HFFc6 (cell line): ENCODE measurements at regions not wholly inside any gene's neighbourhood (a gene's known extent, or its start where the extent isn't known, plus 50 kb on each side); places are given as distances from the start of the nearest gene placed in this dataset.
A peak's percentile ranks its signal among the peaks of the same experiment; 100 is the strongest.

ENCODE experiments used
- DNase-seq: peaks from one replicate; pipeline ENCODE4 v3.0.0-alpha.2; 2018
- H3K27ac Mint-ChIP-seq: 2 replicates; pipeline ENCODE4 v1.8.0; 2020; ENCODE audit warnings: mild to moderate bottlenecking, mixed read lengths
- H3K27me3 Mint-ChIP-seq: 2 replicates; pipeline ENCODE4 v1.8.0; 2021; ENCODE audit warnings: mild to moderate bottlenecking, moderate library complexity, mixed read lengths; ENCODE audit not compliant: insufficient read depth
- H3K36me3 Mint-ChIP-seq: 2 replicates; pipeline ENCODE4 v1.8.0; 2021; ENCODE audit warnings: low read depth, mixed read lengths
- H3K4me1 Mint-ChIP-seq: 2 replicates; pipeline ENCODE4 v1.8.0; 2020; ENCODE audit warnings: low read depth, mixed read lengths
- H3K4me3 Mint-ChIP-seq: 2 replicates; pipeline ENCODE4 v1.8.0; 2020; ENCODE audit warnings: mild to moderate bottlenecking, moderate library complexity, mixed read lengths
- H3K9me3 Mint-ChIP-seq: 2 replicates; pipeline ENCODE4 v1.8.0; 2020; ENCODE audit warnings: mild to moderate bottlenecking, mixed read lengths
- CTCF ChIP-seq: fragments of 200-600 bp; sonication (generic); IDR thresholded peaks from 2 replicates; pipeline ENCODE4 v1.5.0; 2021; ENCODE audit warnings: antibody characterized with exemption, mild to moderate bottlenecking

- Mint-ChIP-seq H3K9me3 (no peaks in the 10 kb centered on the region), H3K4me1 (peaks cover 49% of the 10 kb centered on the region), H3K27me3 (no peaks in the 10 kb centered on the region; the same call in 1 of the 2 replicates), H3K36me3 (0 out of 2 replicates have a peak, but pooled peaks cover 4% of the 10 kb centered on the region), H3K27ac (peak overlapping the region; percentile 77), H3K4me3 (no peak overlapping the region)
- DNase-seq, result no peak
- TF ChIP-seq CTCF, result no peak
Measured at GRCh38 chr21:39047046-39047445, 136.2 kb downstream of the PSMG1 start.

GRCh38 chr21:39046236-39046916 is 136.9 kb downstream of the PSMG1 start:
- TF ChIP-seq CTCF, result no peak
- no peak for DNase-seq
- 0 out of 2 replicates have a peak, but pooled peaks cover 4% of the 10 kb centered on the region for H3K36me3 Mint-ChIP-seq
- H3K4me3 Mint-ChIP-seq, result no peak overlapping the region
- no peaks in the 10 kb centered on the region for H3K9me3 Mint-ChIP-seq
- peaks cover 43% of the 10 kb centered on the region for H3K4me1 Mint-ChIP-seq
- H3K27ac Mint-ChIP-seq, result no peak overlapping the region
- H3K27me3 Mint-ChIP-seq, result no peaks in the 10 kb centered on the region; the same call in 1 of the 2 replicates

- no peak for TF ChIP-seq CTCF
- no peak for DNase-seq
- H3K27ac Mint-ChIP-seq, result no peak overlapping the region
- no peaks in the 10 kb centered on the region for H3K9me3 Mint-ChIP-seq
- no peak overlapping the region for H3K4me3 Mint-ChIP-seq
- H3K4me1 Mint-ChIP-seq, result peaks cover 29% of the 10 kb centered on the region
- H3K27me3 Mint-ChIP-seq, result no peaks in the 10 kb centered on the region; the same call in 1 of the 2 replicates
- no peaks in the 10 kb centered on the region for H3K36me3 Mint-ChIP-seq
Measured at GRCh38 chr21:39041816-39042215, 141.4 kb downstream of the PSMG1 start.

DNA sequence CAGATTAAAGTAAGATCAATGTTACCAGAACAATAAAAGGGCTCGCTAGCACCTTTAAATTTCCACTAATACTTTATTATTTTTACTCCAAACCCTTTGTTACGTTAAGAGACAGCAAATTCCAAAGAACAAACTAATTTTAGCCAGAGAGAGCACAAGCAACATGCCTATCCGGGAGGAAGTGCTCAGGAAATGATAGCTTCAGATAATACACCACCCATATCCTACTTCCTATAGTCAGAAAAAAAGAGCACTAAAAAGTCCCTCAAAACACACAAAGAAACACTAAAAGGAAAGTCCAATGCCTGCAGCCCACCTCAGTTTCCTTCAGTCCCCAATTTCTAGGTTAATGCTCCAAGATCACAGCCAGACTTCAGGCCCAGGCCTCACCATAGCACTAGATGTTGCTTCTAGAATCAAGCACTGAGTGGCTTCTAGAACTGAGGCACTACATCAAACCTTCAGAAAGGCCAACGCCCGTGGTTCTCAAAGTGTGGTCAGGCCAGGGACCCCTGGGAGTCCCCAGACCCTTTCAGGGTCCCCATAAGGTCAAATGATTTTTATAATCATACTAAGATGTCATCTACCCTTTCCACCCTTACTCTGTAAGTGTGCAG is 142.6 kb downstream of the PSMG1 start:
- H3K4me1 Mint-ChIP-seq, result peaks cover 24% of the 10 kb centered on the region
- no peak overlapping the region for H3K27ac Mint-ChIP-seq
- no peak for DNase-seq
- TF ChIP-seq CTCF, result no peak
- H3K9me3 Mint-ChIP-seq, result no peaks in the 10 kb centered on the region
- no peaks in the 10 kb centered on the region; the same call in 1 of the 2 replicates for H3K27me3 Mint-ChIP-seq
- no peaks in the 10 kb centered on the region for H3K36me3 Mint-ChIP-seq
- no peak overlapping the region for H3K4me3 Mint-ChIP-seq

DNA sequence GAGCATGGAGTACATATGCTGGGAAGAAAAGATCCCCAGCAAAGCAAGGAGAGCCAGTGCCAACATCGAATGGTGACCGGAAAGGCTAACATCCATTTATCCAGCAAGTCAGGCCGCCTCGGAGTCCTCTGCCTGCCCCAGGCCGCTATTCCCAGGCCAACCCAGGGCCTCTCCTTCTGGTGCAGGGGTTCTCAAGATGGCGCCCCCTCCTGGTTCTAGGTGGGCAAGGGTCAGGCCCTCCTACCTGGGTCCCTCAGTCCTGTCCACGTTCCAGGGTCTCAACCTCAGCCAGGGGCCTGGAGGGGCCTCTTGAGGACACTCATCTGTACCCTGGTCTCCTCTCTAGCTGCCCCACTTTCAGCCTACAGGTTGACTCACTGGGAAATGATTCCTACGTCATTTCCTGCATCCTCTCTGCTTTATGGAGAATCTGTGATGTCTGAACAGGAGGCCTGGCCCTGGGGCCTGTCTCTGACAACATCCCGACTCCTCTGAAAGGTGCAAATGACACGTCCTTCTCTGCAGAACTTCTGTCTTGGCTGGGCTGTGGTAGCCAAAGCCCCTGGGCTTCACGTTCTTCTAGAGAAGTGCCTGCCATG is 145.3 kb downstream of the PSMG1 start:
- Mint-ChIP-seq H3K4me1 (peaks cover 24% of the 10 kb centered on the region), H3K9me3 (no peaks in the 10 kb centered on the region), H3K27ac (peak overlapping the region; percentile 27; the same call in 1 of the 2 replicates), H3K27me3 (peaks cover 2% of the 10 kb centered on the region; the same call in 1 of the 2 replicates), H3K36me3 (no peaks in the 10 kb centered on the region), H3K4me3 (no peak overlapping the region)
- TF ChIP-seq CTCF, result peak; percentile 56
- peak; percentile 9 for DNase-seq
